Neural progenitor cell (in vitro differentiated cells): ENCODE measurements at regions not wholly inside any gene's neighbourhood (a gene's known extent, or its start where the extent isn't known, plus 50 kb on each side); places are given as distances from the start of the nearest gene placed in this dataset.

Experiments used
- DNase-seq: peaks from one replicate; pipeline ENCODE4 v3.0.0-alpha.2; 2016; ENCODE audit warnings: low spot score
- H2AFZ ChIP-seq: fragments of 200-600 bp; sonication (generic); replicated peaks from 2 replicates; pipeline ENCODE4 v1.6.1; 2016; ENCODE audit warnings: antibody characterized with exemption
- H3F3A ChIP-seq: fragments of 200-600 bp; sonication (generic); 2 replicates; pipeline ENCODE4 v1.6.1; 2016; ENCODE audit warnings: antibody characterized with exemption, low read depth
- H3K27ac ChIP-seq: fragments of 200-600 bp; sonication (generic); 2 replicates; pipeline ENCODE4 v1.5.1; 2016; ENCODE audit warnings: mild to moderate bottlenecking
- H3K27me3 ChIP-seq: fragments of 200-600 bp; sonication (generic); 2 replicates; pipeline ENCODE4 v1.6.1; 2016; ENCODE audit warnings: mild to moderate bottlenecking, moderate library complexity
- H3K36me3 ChIP-seq: fragments of 200-600 bp; sonication (generic); 2 replicates; pipeline ENCODE4 v1.5.1; 2016
- H3K4me1 ChIP-seq: fragments of 200-600 bp; sonication (generic); 2 replicates; pipeline ENCODE4 v1.6.1; 2016; ENCODE audit warnings: mixed run types
- H3K4me2 ChIP-seq: fragments of 200-600 bp; sonication (generic); 2 replicates; pipeline ENCODE4 v1.6.1; 2016
- H3K4me3 ChIP-seq: fragments of 200-600 bp; sonication (generic); 2 replicates; pipeline ENCODE4 v1.5.1; 2016
- H3K79me2 ChIP-seq: fragments of 200-600 bp; sonication (generic); 2 replicates; pipeline ENCODE4 v1.6.1; 2016; ENCODE audit warnings: low read depth
- H3K9ac ChIP-seq: fragments of 200-600 bp; sonication (generic); 2 replicates; pipeline ENCODE4 v1.6.1; 2016
- H3K9me3 ChIP-seq: fragments of 200-600 bp; sonication (generic); 2 replicates; pipeline ENCODE4 v1.5.1; 2016; ENCODE audit warnings: low read depth
- H4K20me1 ChIP-seq: fragments of 200-600 bp; sonication (generic); 2 replicates; pipeline ENCODE4 v1.6.1; 2016; ENCODE audit warnings: low read depth
- H3K27ac Mint-ChIP-seq: 3 replicates; pipeline ENCODE4 v1.8.0; 2021; ENCODE audit warnings: mixed read lengths
- H3K27me3 Mint-ChIP-seq: 2 replicates; pipeline ENCODE4 v1.8.0; 2022; ENCODE audit warnings: low read depth, mild to moderate bottlenecking, inconsistent platforms, moderate library complexity, mixed read lengths; ENCODE audit not compliant: insufficient read depth
- H3K36me3 Mint-ChIP-seq: 3 replicates; pipeline ENCODE4 v1.8.0; 2021; ENCODE audit warnings: mixed read lengths
- H3K4me1 Mint-ChIP-seq: 3 replicates; pipeline ENCODE4 v1.8.0; 2021; ENCODE audit warnings: mixed read lengths
- H3K4me3 Mint-ChIP-seq: 3 replicates; pipeline ENCODE4 v1.8.0; 2021; ENCODE audit warnings: mild to moderate bottlenecking, moderate library complexity, mixed read lengths
- H3K9me3 Mint-ChIP-seq: 3 replicates; pipeline ENCODE4 v1.8.0; 2020; ENCODE audit warnings: mixed read lengths
- CTCF ChIP-seq: fragments of 200-600 bp; sonication (generic); IDR thresholded peaks from 2 replicates; pipeline ENCODE4 v1.5.1; 2017; ENCODE audit warnings: antibody characterized with exemption, mild to moderate bottlenecking
- EZH2 ChIP-seq: fragments of 200-600 bp; sonication (generic); IDR thresholded peaks from 2 replicates; pipeline ENCODE4 v1.6.1; 2017; ENCODE audit warnings: antibody characterized with exemption, mild to moderate bottlenecking, moderate library complexity
- EZH2phosphoT487 ChIP-seq: fragments of 200-600 bp; sonication (generic); IDR thresholded peaks from 2 replicates; pipeline ENCODE4 v1.6.1; 2017; ENCODE audit warnings: antibody characterized with exemption

GRCh38 chrX:76228499-76228898 is 55.6 kb downstream of the PBDC1 start:
- Mint-ChIP-seq H3K9me3 (peaks cover 8% of the 10 kb centered on the region), H3K27ac (no peak overlapping the region)
- H3K9me3 ChIP-seq, result peaks cover 3% of the 10 kb centered on the region

GRCh38 chrX:76248901-76249300 is 76.0 kb downstream of the PBDC1 start:
- Mint-ChIP-seq H3K9me3 (no peaks in the 10 kb centered on the region), H3K27ac (no peak overlapping the region), H3K27me3 (no peaks in the 10 kb centered on the region), H3K4me3 (no peak overlapping the region), H3K4me1 (no peaks in the 10 kb centered on the region), H3K36me3 (no peaks in the 10 kb centered on the region)
- Histone ChIP-seq H3K4me2 (no peak overlapping the region), H4K20me1 (no peaks in the 10 kb centered on the region), H3K9ac (no peak overlapping the region), H3K27ac (no peak overlapping the region), H3K79me2 (no peaks in the 10 kb centered on the region), H3K4me1 (no peaks in the 10 kb centered on the region), H3F3A (no peaks in the 10 kb centered on the region), H3K27me3 (no peaks in the 10 kb centered on the region), H3K36me3 (no peaks in the 10 kb centered on the region), H3K4me3 (no peak overlapping the region), H2AFZ (no peak overlapping the region), H3K9me3 (peaks cover 5% of the 10 kb centered on the region)
- TF ChIP-seq EZH2 (no peak), CTCF (no peak), EZH2phosphoT487 (no peak)
- DNase-seq, result no peak

More at GRCh38 chrX:76228499-76228898, 55.6 kb downstream of the PBDC1 start:
- Histone ChIP-seq H3K4me2 (no peak overlapping the region), H3K4me1 (no peaks in the 10 kb centered on the region), H3K27ac (no peak overlapping the region), H3K36me3 (no peaks in the 10 kb centered on the region), H3F3A (no peaks in the 10 kb centered on the region), H4K20me1 (no peaks in the 10 kb centered on the region), H3K79me2 (no peaks in the 10 kb centered on the region), H2AFZ (no peak overlapping the region), H3K4me3 (no peak overlapping the region), H3K9ac (no peak overlapping the region), H3K27me3 (no peaks in the 10 kb centered on the region)
- no peak for TF ChIP-seq EZH2phosphoT487
- no peak for TF ChIP-seq CTCF
- TF ChIP-seq EZH2, result no peak
- H3K4me3 Mint-ChIP-seq, result no peak overlapping the region
- no peaks in the 10 kb centered on the region for H3K4me1 Mint-ChIP-seq
- H3K27me3 Mint-ChIP-seq, result no peaks in the 10 kb centered on the region
- no peak for DNase-seq
- H3K36me3 Mint-ChIP-seq, result no peaks in the 10 kb centered on the region

- Mint-ChIP-seq H3K4me3 (no peak overlapping the region), H3K4me1 (no peaks in the 10 kb centered on the region), H3K27me3 (no peaks in the 10 kb centered on the region), H3K27ac (no peak overlapping the region), H3K9me3 (no peaks in the 10 kb centered on the region), H3K36me3 (no peaks in the 10 kb centered on the region)
- no peak for TF ChIP-seq EZH2
- peak; percentile 58 for TF ChIP-seq CTCF
- H3F3A ChIP-seq, result no peaks in the 10 kb centered on the region
- no peaks in the 10 kb centered on the region for H3K27me3 ChIP-seq
- no peaks in the 10 kb centered on the region for H3K36me3 ChIP-seq
- no peak overlapping the region for H2AFZ ChIP-seq
- no peaks in the 10 kb centered on the region for H4K20me1 ChIP-seq
- no peaks in the 10 kb centered on the region for H3K4me1 ChIP-seq
- no peak overlapping the region for H3K4me3 ChIP-seq
- no peak overlapping the region for H3K9ac ChIP-seq
- H3K4me2 ChIP-seq, result no peak overlapping the region
- H3K79me2 ChIP-seq, result no peaks in the 10 kb centered on the region
- no peak overlapping the region for H3K27ac ChIP-seq
- DNase-seq, result peak; percentile 60
- peaks cover 5% of the 10 kb centered on the region for H3K9me3 ChIP-seq
These were observed 80.6 kb downstream of the PBDC1 start for GRCh38 chrX:76253432-76253831.
